Karpas-422 (cell line): ENCODE measurements at regions not wholly inside any gene's neighbourhood (a gene's known extent, or its start where the extent isn't known, plus 50 kb on each side); places are given as distances from the start of the nearest gene placed in this dataset.

Source experiments
- DNase-seq: peaks from one replicate; pipeline ENCODE4 v3.0.0-alpha.2; 2015
- H2AFZ ChIP-seq: fragments of 200-600 bp; sonication (generic); 2 replicates; pipeline ENCODE4 v1.6.1; 2014; ENCODE audit warnings: antibody characterized with exemption, low read length, mixed read lengths
- H3K27ac ChIP-seq: fragments of 200-600 bp; sonication (generic); 2 replicates; pipeline ENCODE4 v1.5.1; 2014; ENCODE audit warnings: mild to moderate bottlenecking, low read length, moderate library complexity
- H3K27me3 ChIP-seq: fragments of 200-600 bp; sonication (generic); 2 replicates; pipeline ENCODE4 v1.6.1; 2014; ENCODE audit warnings: low read length, mixed read lengths
- H3K36me3 ChIP-seq: fragments of 200-600 bp; sonication (generic); 2 replicates; pipeline ENCODE4 v1.6.1; 2014; ENCODE audit warnings: low read length, mixed read lengths; ENCODE audit not compliant: insufficient read depth
- H3K4me1 ChIP-seq: fragments of 200-600 bp; sonication (generic); 2 replicates; pipeline ENCODE4 v1.6.1; 2014; ENCODE audit warnings: mild to moderate bottlenecking, low read length, mixed read lengths
- H3K4me2 ChIP-seq: fragments of 200-600 bp; sonication (generic); 2 replicates; pipeline ENCODE4 v1.6.1; 2014; ENCODE audit warnings: low read length, low read depth, mild to moderate bottlenecking; ENCODE audit not compliant: poor library complexity, severe bottlenecking
- H3K4me3 ChIP-seq: fragments of 200-600 bp; sonication (generic); 2 replicates; pipeline ENCODE4 v1.5.1; 2014; ENCODE audit warnings: mild to moderate bottlenecking, antibody characterized with exemption, low read length, mixed read lengths
- H3K79me2 ChIP-seq: fragments of 200-600 bp; sonication (generic); 2 replicates; pipeline ENCODE4 v1.6.1; 2014; ENCODE audit warnings: mild to moderate bottlenecking, low read length, mixed read lengths
- H3K9ac ChIP-seq: fragments of 200-600 bp; sonication (generic); 2 replicates; pipeline ENCODE4 v1.6.0; 2014; ENCODE audit warnings: low read length
- H3K9me2 ChIP-seq: fragments of 200-600 bp; sonication (generic), shearing (Covaris generic); replicated peaks from 2 replicates; pipeline ENCODE4 v1.6.0; 2014; ENCODE audit warnings: mild to moderate bottlenecking, low read length, moderate library complexity; ENCODE audit not compliant: insufficient read depth
- H3K9me3 ChIP-seq: fragments of 300-700, 200-600 bp; sonication (generic); 2 replicates; pipeline ENCODE4 v1.6.1; 2014; ENCODE audit warnings: low read length, mixed read lengths
- H4K20me1 ChIP-seq: fragments of 200-600 bp; sonication (generic); 2 replicates; pipeline ENCODE4 v1.6.1; 2014; ENCODE audit warnings: mild to moderate bottlenecking, antibody characterized with exemption, low read length, low read depth; ENCODE audit not compliant: insufficient read depth

GRCh38 chr5:85030316-85031084 lies 645.8 kb upstream of the EDIL3 start:
- Histone ChIP-seq H3K9me3 (peaks cover 44% of the 10 kb centered on the region), H3K4me1 (no peaks in the 10 kb centered on the region), H3K4me2 (no peak overlapping the region), H3K36me3 (no peaks in the 10 kb centered on the region), H3K9ac (no peak overlapping the region), H3K27me3 (no peaks in the 10 kb centered on the region), H2AFZ (no peak overlapping the region), H3K27ac (no peak overlapping the region), H3K4me3 (no peak overlapping the region), H3K9me2 (no peaks in the 10 kb centered on the region), H4K20me1 (no peaks in the 10 kb centered on the region), H3K79me2 (no peaks in the 10 kb centered on the region)
- no peak for DNase-seq

- DNase-seq = no peak
- no peak overlapping the region for H3K4me3 ChIP-seq
- no peak overlapping the region for H3K27ac ChIP-seq
- H3K9me3 ChIP-seq = peaks cover 32% of the 10 kb centered on the region
- H2AFZ ChIP-seq = no peak overlapping the region
- H3K36me3 ChIP-seq = no peaks in the 10 kb centered on the region
- H4K20me1 ChIP-seq = no peaks in the 10 kb centered on the region
- no peak overlapping the region for H3K9ac ChIP-seq
- H3K27me3 ChIP-seq = no peaks in the 10 kb centered on the region
- no peaks in the 10 kb centered on the region for H3K4me1 ChIP-seq
- no peaks in the 10 kb centered on the region for H3K9me2 ChIP-seq
- no peaks in the 10 kb centered on the region for H3K79me2 ChIP-seq
- no peak overlapping the region for H3K4me2 ChIP-seq
Measured at GRCh38 chr5:85049020-85049419, 664.3 kb upstream of the EDIL3 start.

- Histone ChIP-seq H3K9me2 (no peaks in the 10 kb centered on the region), H3K4me1 (no peaks in the 10 kb centered on the region), H3K9me3 (peaks cover 33% of the 10 kb centered on the region), H3K79me2 (no peaks in the 10 kb centered on the region), H3K36me3 (no peaks in the 10 kb centered on the region), H3K27me3 (no peaks in the 10 kb centered on the region), H3K4me3 (no peak overlapping the region), H3K4me2 (no peak overlapping the region), H3K9ac (no peak overlapping the region), H2AFZ (no peak overlapping the region), H4K20me1 (no peaks in the 10 kb centered on the region), H3K27ac (no peak overlapping the region)
- DNase-seq = no peak
Measured at GRCh38 chr5:85052826-85053225, 668.1 kb upstream of the EDIL3 start.

GRCh38 chr5:85069659-85070640 lies 685.3 kb upstream of the EDIL3 start:
- H3K4me3 ChIP-seq = no peak overlapping the region
- H2AFZ ChIP-seq = no peak overlapping the region
- no peak overlapping the region for H3K27ac ChIP-seq
- H3K27me3 ChIP-seq = no peaks in the 10 kb centered on the region
- H3K9me3 ChIP-seq = peaks cover 41% of the 10 kb centered on the region
- no peaks in the 10 kb centered on the region for H3K9me2 ChIP-seq
- H3K4me2 ChIP-seq = no peak overlapping the region
- H3K9ac ChIP-seq = no peak overlapping the region
- no peak for DNase-seq
- H3K4me1 ChIP-seq = no peaks in the 10 kb centered on the region
- no peaks in the 10 kb centered on the region for H4K20me1 ChIP-seq
- no peaks in the 10 kb centered on the region for H3K79me2 ChIP-seq
- H3K36me3 ChIP-seq = no peaks in the 10 kb centered on the region

GRCh38 chr5:85077581-85077980 lies 692.9 kb upstream of the EDIL3 start:
- Histone ChIP-seq H3K4me2 (no peak overlapping the region), H3K9me3 (peaks cover 24% of the 10 kb centered on the region), H3K27ac (no peak overlapping the region), H3K27me3 (no peaks in the 10 kb centered on the region), H3K4me3 (no peak overlapping the region), H4K20me1 (no peaks in the 10 kb centered on the region), H3K79me2 (no peaks in the 10 kb centered on the region), H3K9ac (no peak overlapping the region), H2AFZ (no peak overlapping the region), H3K4me1 (no peaks in the 10 kb centered on the region), H3K36me3 (no peaks in the 10 kb centered on the region), H3K9me2 (no peaks in the 10 kb centered on the region)
- DNase-seq = no peak

- Histone ChIP-seq H3K36me3 (no peaks in the 10 kb centered on the region), H3K9me2 (no peaks in the 10 kb centered on the region), H2AFZ (no peak overlapping the region), H3K79me2 (no peaks in the 10 kb centered on the region), H3K4me2 (no peak overlapping the region), H4K20me1 (no peaks in the 10 kb centered on the region), H3K9me3 (peaks cover 37% of the 10 kb centered on the region), H3K4me3 (no peak overlapping the region), H3K9ac (no peak overlapping the region), H3K27ac (no peak overlapping the region), H3K27me3 (no peaks in the 10 kb centered on the region), H3K4me1 (no peaks in the 10 kb centered on the region)
- no peak for DNase-seq
Measured at GRCh38 chr5:85096421-85096820, 711.7 kb upstream of the EDIL3 start.

GRCh38 chr5:85108471-85108870 lies 723.8 kb upstream of the EDIL3 start:
- H3K4me1 ChIP-seq = no peaks in the 10 kb centered on the region
- no peak overlapping the region for H2AFZ ChIP-seq
- no peak overlapping the region for H3K9ac ChIP-seq
- no peaks in the 10 kb centered on the region for H3K36me3 ChIP-seq
- no peak overlapping the region for H3K4me2 ChIP-seq
- no peaks in the 10 kb centered on the region for H3K9me2 ChIP-seq
- H3K27ac ChIP-seq = no peak overlapping the region
- H3K9me3 ChIP-seq = peaks cover 28% of the 10 kb centered on the region
- no peaks in the 10 kb centered on the region for H3K27me3 ChIP-seq
- no peak overlapping the region for H3K4me3 ChIP-seq
- no peaks in the 10 kb centered on the region for H3K79me2 ChIP-seq
- no peak for DNase-seq
- no peaks in the 10 kb centered on the region for H4K20me1 ChIP-seq

GRCh38 chr5:85109616-85110015 lies 724.9 kb upstream of the EDIL3 start:
- Histone ChIP-seq H4K20me1 (no peaks in the 10 kb centered on the region), H3K36me3 (no peaks in the 10 kb centered on the region), H3K4me2 (no peak overlapping the region), H2AFZ (no peak overlapping the region), H3K9ac (no peak overlapping the region), H3K9me2 (no peaks in the 10 kb centered on the region), H3K4me3 (no peak overlapping the region), H3K27ac (no peak overlapping the region), H3K9me3 (peaks cover 23% of the 10 kb centered on the region), H3K27me3 (no peaks in the 10 kb centered on the region), H3K79me2 (no peaks in the 10 kb centered on the region), H3K4me1 (no peaks in the 10 kb centered on the region)
- DNase-seq = no peak
